Smooth muscle cell (in vitro differentiated cells): ENCODE measurements at regions not wholly inside any gene's neighbourhood (a gene's known extent, or its start where the extent isn't known, plus 50 kb on each side); places are given as distances from the start of the nearest gene placed in this dataset.

Source experiments
- DNase-seq: peaks from one replicate; lab custom pipeline; 2025; ENCODE audit not compliant: unreplicated experiment; lab: John Stamatoyannopoulos, UW
- H2AFZ ChIP-seq: fragments of 200-600 bp; sonication (generic); 2 replicates; pipeline ENCODE4 v1.6.0; 2016; ENCODE audit warnings: antibody characterized with exemption, low read depth, mild to moderate bottlenecking
- H3F3A ChIP-seq: fragments of 200-600 bp; sonication (generic); 2 replicates; pipeline ENCODE4 v1.6.0; 2017; ENCODE audit warnings: antibody characterized with exemption, low read depth
- H3K27ac ChIP-seq: fragments of 200-600 bp; sonication (generic); 2 replicates; pipeline ENCODE4 v1.5.1; 2016; ENCODE audit warnings: low read depth, mild to moderate bottlenecking
- H3K27me3 ChIP-seq: fragments of 200-600 bp; sonication (generic); 2 replicates; pipeline ENCODE4 v1.6.1; 2016; ENCODE audit warnings: low read depth, mild to moderate bottlenecking
- H3K36me3 ChIP-seq: fragments of 200-600 bp; sonication (generic); 2 replicates; pipeline ENCODE4 v1.5.1; 2016; ENCODE audit warnings: low read depth
- H3K4me1 ChIP-seq: fragments of 200-600 bp; sonication (generic); 2 replicates; pipeline ENCODE4 v1.5.1; 2016; ENCODE audit warnings: low read depth
- H3K4me2 ChIP-seq: fragments of 200-600 bp; sonication (generic); 2 replicates; pipeline ENCODE4 v1.6.0; 2016; ENCODE audit warnings: mild to moderate bottlenecking
- H3K4me3 ChIP-seq: fragments of 200-600 bp; sonication (generic); 2 replicates; pipeline ENCODE4 v1.5.1; 2016; ENCODE audit warnings: mild to moderate bottlenecking
- H3K79me2 ChIP-seq: fragments of 200-600 bp; sonication (generic); 2 replicates; pipeline ENCODE4 v1.6.0; 2016; ENCODE audit warnings: low read depth, mild to moderate bottlenecking
- H3K9ac ChIP-seq: fragments of 200-600 bp; sonication (generic); 2 replicates; pipeline ENCODE4 v1.6.0; 2016; ENCODE audit warnings: low read depth
- H3K9me3 ChIP-seq: fragments of 200-600 bp; sonication (generic); replicated peaks from 2 replicates; pipeline ENCODE4 v1.5.1; 2016; ENCODE audit warnings: low read depth
- H4K20me1 ChIP-seq: fragments of 200-600 bp; sonication (generic); 2 replicates; pipeline ENCODE4 v1.6.0; 2016; ENCODE audit warnings: low read depth
- WGBS: methylation state at CpG from one replicate; pipeline ENCODE4 v1.1.7; 2016; ENCODE audit warnings: low lambda C conversion rate; 5-methylcytosine and 5-hydroxymethylcytosine counted together
- TF ChIP-seq, protein P1 (sequence below): fragments of 200-600 bp; sonication (generic); IDR thresholded peaks from 2 replicates; pipeline ENCODE4 v1.5.1; 2017; ENCODE audit warnings: borderline replicate concordance, mild to moderate bottlenecking, antibody characterized with exemption; ENCODE audit not compliant: insufficient read depth, poor library complexity, severe bottlenecking

DNA sequence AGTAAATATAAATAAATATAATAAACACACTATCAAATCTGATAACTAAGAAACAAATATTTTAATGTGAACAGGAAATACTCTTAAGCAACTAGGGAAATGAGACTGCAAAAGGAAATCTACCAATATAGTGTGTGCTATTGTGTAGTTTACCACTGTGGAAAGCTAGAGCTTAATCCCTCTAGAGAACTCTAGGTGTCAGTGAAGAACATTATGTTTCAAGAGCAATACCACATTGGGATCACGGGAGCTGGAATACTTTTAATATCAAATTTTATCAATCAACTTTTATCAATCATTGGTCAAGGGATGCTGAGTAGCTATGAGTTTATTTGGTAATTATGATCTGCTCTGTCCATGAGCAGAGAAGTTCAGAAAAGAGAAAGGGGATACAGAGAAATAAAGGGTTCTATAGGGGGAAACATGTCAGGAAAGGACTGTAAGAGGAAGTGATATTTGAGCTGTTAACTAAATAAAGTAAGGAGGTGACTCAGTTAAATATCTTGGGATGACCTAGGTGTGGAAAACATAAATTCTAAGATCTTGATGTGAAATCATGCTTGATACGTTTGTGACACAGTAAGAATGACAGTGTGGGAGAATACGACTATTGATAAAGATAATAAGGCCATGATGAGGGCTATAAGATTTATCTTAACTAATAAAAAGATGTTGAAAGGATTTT, 762.2 kb upstream of the ALCAM start:
- Histone ChIP-seq H3K79me2 (no peaks in the 10 kb centered on the region), H3K27ac (no peak overlapping the region), H3K4me3 (no peak overlapping the region), H3K9ac (no peak overlapping the region), H3K4me1 (no peaks in the 10 kb centered on the region), H3K9me3 (no peaks in the 10 kb centered on the region), H3K27me3 (no peaks in the 10 kb centered on the region), H3K4me2 (no peak overlapping the region), H3K36me3 (no peaks in the 10 kb centered on the region), H2AFZ (no peak overlapping the region), H4K20me1 (no peaks in the 10 kb centered on the region), H3F3A (no peaks in the 10 kb centered on the region)
- WGBS, result 63% methylated on average over 3 of the region's 3 CpGs
- no peak for DNase-seq
- TF ChIP-seq, protein P1, sequence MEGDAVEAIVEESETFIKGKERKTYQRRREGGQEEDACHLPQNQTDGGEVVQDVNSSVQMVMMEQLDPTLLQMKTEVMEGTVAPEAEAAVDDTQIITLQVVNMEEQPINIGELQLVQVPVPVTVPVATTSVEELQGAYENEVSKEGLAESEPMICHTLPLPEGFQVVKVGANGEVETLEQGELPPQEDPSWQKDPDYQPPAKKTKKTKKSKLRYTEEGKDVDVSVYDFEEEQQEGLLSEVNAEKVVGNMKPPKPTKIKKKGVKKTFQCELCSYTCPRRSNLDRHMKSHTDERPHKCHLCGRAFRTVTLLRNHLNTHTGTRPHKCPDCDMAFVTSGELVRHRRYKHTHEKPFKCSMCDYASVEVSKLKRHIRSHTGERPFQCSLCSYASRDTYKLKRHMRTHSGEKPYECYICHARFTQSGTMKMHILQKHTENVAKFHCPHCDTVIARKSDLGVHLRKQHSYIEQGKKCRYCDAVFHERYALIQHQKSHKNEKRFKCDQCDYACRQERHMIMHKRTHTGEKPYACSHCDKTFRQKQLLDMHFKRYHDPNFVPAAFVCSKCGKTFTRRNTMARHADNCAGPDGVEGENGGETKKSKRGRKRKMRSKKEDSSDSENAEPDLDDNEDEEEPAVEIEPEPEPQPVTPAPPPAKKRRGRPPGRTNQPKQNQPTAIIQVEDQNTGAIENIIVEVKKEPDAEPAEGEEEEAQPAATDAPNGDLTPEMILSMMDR, result peak; percentile 12

DNA sequence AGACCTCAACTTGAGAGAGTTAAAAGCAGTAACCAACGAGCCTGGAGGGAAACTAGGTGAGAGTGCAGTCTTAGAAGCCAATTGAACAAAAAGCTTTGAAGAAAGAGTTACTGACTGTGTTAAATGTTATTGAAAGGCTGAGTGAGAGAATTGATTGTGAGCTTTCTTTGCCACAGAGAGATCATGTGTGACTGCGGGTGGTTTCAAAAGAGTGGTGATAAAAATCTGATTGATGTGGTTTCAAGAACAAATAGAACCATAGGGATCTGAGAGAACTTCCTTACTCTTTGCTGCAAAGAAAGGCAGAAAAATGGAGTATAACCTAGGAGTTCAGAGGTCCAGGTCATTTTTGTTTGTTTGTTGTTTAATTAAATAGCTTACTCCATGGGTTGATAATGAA, 759.9 kb upstream of the ALCAM start:
- Histone ChIP-seq H3K27ac (no peak overlapping the region), H3K4me3 (no peak overlapping the region), H3K4me2 (no peak overlapping the region), H3K4me1 (no peaks in the 10 kb centered on the region), H3K36me3 (no peaks in the 10 kb centered on the region), H4K20me1 (no peaks in the 10 kb centered on the region), H3K79me2 (no peaks in the 10 kb centered on the region), H3K9me3 (no peaks in the 10 kb centered on the region), H3K27me3 (no peaks in the 10 kb centered on the region), H2AFZ (no peak overlapping the region), H3K9ac (no peak overlapping the region), H3F3A (no peaks in the 10 kb centered on the region)
- no peak for DNase-seq
- 52% methylated on average over 2 of the region's 2 CpGs for WGBS
- TF ChIP-seq, protein P1, result no peak

DNA sequence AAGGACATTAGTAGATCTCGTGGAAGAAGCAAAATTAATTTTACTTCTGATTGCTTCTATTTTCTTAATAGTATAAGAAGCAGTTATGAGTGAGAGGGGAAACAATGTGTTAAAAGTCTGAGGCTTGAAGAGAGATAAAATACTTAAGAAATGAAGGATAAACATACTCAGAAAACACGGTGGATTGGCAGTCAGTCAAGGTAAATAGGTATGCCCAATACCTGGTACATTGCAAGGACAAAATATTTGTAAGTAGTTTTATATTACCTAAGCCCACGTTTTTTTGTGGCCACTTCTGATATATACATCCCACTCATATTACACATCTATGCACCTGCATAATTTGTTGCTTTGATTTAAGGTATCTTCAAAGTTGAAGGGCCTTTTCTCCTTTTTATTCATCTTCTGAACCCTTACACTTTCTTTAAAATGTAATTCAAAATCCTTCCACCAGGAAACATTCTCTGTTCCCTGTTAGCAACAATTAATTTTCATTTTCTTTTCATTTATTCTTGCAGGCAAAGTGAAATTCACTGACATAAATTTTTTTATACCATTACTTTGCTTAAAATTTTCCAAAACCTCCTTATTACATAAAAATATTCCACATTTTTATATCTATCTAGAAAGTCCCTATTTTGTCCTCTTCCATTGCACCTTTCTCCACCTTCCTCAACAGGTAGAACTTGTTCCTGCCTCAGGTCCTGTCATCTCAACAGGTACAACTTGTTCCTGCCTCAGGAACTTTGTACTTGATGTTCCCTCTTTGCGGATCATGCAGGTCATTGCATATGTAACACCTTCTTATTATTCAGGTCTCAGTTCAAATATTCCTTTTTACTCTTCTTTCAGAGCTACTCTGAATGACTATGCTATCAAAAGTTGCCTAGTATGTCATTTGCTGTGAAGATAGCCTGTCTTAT, 755.7 kb upstream of the ALCAM start:
- no peaks in the 10 kb centered on the region for H3K27me3 ChIP-seq
- H3K4me1 ChIP-seq, result no peaks in the 10 kb centered on the region
- no peaks in the 10 kb centered on the region for H3K9me3 ChIP-seq
- no peaks in the 10 kb centered on the region for H3K36me3 ChIP-seq
- TF ChIP-seq, protein P1, result peak; percentile 32
- H3K27ac ChIP-seq, result no peak overlapping the region
- no peaks in the 10 kb centered on the region for H3F3A ChIP-seq
- H2AFZ ChIP-seq, result no peak overlapping the region
- H4K20me1 ChIP-seq, result no peaks in the 10 kb centered on the region
- H3K4me3 ChIP-seq, result no peak overlapping the region
- DNase-seq, result no peak
- 69% methylated on average over 4 of the region's 4 CpGs for WGBS
- H3K4me2 ChIP-seq, result no peak overlapping the region
- H3K79me2 ChIP-seq, result no peaks in the 10 kb centered on the region
- H3K9ac ChIP-seq, result no peak overlapping the region
